H1 (cell line): ENCODE measurements at regions not wholly inside any gene's neighbourhood (a gene's known extent, or its start where the extent isn't known, plus 50 kb on each side); places are given as distances from the start of the nearest gene placed in this dataset.

Experiments
- CTCF ChIA-PET: fragments of 300-600 bp; sonication (Branson Sonifier 250); formaldehyde crosslinking; loops from one replicate; lab custom pipeline; 2021; ENCODE audit not compliant: partially characterized antibody; lab: Charles Lee
- POLR2A ChIA-PET: fragments of 300-600 bp; sonication (Branson Sonifier 250); formaldehyde crosslinking; loops from one replicate; lab custom pipeline; 2021; ENCODE audit warnings: inconsistent platforms; ENCODE audit not compliant: partially characterized antibody; lab: Charles Lee
- DNase-seq, 2 experiments: peaks; one replicate each; pipeline versions ENCODE4 v3.0.0 to v3.0.0-alpha.2; 2010 to 2022; ENCODE audit warnings: low spot score in 2 of 2, low read depth in 1 of 2, mixed read lengths in 1 of 2
- FAIRE-seq: peaks from 2 replicates; lab custom pipeline; 2011; peaks lifted over from hg19 to GRCh38; lab: Jason Lieb, UNC
- H2AFZ ChIP-seq: 2 replicates; pipeline ENCODE4 v1.8.1; 2012; ENCODE audit warnings: low read length, inconsistent platforms
- H2AK5ac ChIP-seq: 2 replicates; pipeline ENCODE4 v1.6.1; 2013; ENCODE audit warnings: low read depth, low read length
- H2BK120ac ChIP-seq: replicated peaks from 2 replicates; pipeline ENCODE3; 2013; ENCODE audit warnings: low read depth, low read length, inconsistent platforms
- H2BK12ac ChIP-seq: 2 replicates; pipeline ENCODE4 v1.6.1; 2013; ENCODE audit warnings: low read depth, low read length
- H2BK15ac ChIP-seq: 2 replicates; pipeline ENCODE4 v1.6.1; 2013; ENCODE audit warnings: low read length
- H2BK20ac ChIP-seq: 2 replicates; pipeline ENCODE4 v1.6.1; 2013; ENCODE audit warnings: low read length
- H2BK5ac ChIP-seq: 2 replicates; pipeline ENCODE4 v1.6.1; 2013; ENCODE audit warnings: low read depth, low read length
- H3K14ac ChIP-seq: 2 replicates; pipeline ENCODE4 v1.6.1; 2013; ENCODE audit warnings: inconsistent platforms; ENCODE audit not compliant: insufficient read length
- H3K18ac ChIP-seq: 2 replicates; pipeline ENCODE4 v1.6.1; 2013; ENCODE audit warnings: low read length; ENCODE audit errors: extremely low read depth
- H3K23ac ChIP-seq: 2 replicates; pipeline ENCODE4 v1.6.1; 2013; ENCODE audit warnings: inconsistent platforms; ENCODE audit not compliant: insufficient read length
- H3K23me2 ChIP-seq: 2 replicates; pipeline ENCODE4 v1.6.1; 2013; ENCODE audit warnings: low read depth, low read length
- H3K27ac ChIP-seq: 2 replicates; pipeline ENCODE4 v1.6.1; 2011; ENCODE audit warnings: low read depth, low read length, inconsistent platforms
- H3K27me3 ChIP-seq, 4 experiments: replicated peaks in 1 of 4; 1 replicate in 1 of 4; 2 replicates in 3 of 4; pipeline versions ENCODE4 v1.6.1 to v1.8.1; 2011 to 2013; ENCODE audit warnings: low read length in 3 of 4, mild to moderate bottlenecking in 3 of 4, inconsistent platforms in 2 of 4, mixed read lengths in 2 of 4, moderate library complexity in 1 of 4; ENCODE audit not compliant: control insufficient read depth in 3 of 4, insufficient read depth in 3 of 4; ENCODE audit errors: extremely low read depth in 1 of 4
- H3K36me3 ChIP-seq, 4 experiments: 2 replicates each; pipeline versions ENCODE4 v1.6.1 to v1.8.1; 2011 to 2013; ENCODE audit warnings: mild to moderate bottlenecking in 4 of 4, low read length in 3 of 4, moderate library complexity in 2 of 4, control low read depth in 1 of 4, inconsistent platforms in 1 of 4; ENCODE audit not compliant: insufficient read depth in 4 of 4, control insufficient read depth in 2 of 4
- H3K4ac ChIP-seq: replicated peaks from 2 replicates; pipeline ENCODE3; 2013; ENCODE audit warnings: low read length, low read depth, mixed read lengths, inconsistent platforms; ENCODE audit not compliant: insufficient read length
- H3K4me1 ChIP-seq, 4 experiments: replicated peaks in 1 of 4; 1 replicate in 1 of 4; 2 replicates in 3 of 4; pipeline versions ENCODE4 v1.6.1 to v1.8.1; 2011 to 2013; ENCODE audit warnings: low read length in 3 of 4, inconsistent platforms in 2 of 4, mixed read lengths in 1 of 4; ENCODE audit not compliant: insufficient read depth in 4 of 4, control insufficient read depth in 3 of 4
- H3K4me2 ChIP-seq, 2 experiments: 2 replicates each; pipeline versions ENCODE4 v1.6.1 to v1.8.1; 2011 to 2013; ENCODE audit warnings: low read depth in 2 of 2, low read length in 2 of 2, control low read depth in 1 of 2, inconsistent platforms in 1 of 2, mild to moderate bottlenecking in 1 of 2; ENCODE audit not compliant: insufficient read depth in 1 of 2
- H3K4me3 ChIP-seq, 4 experiments: fragments of 200-600, 300-600 bp in 1 of 4; sonication (generic), shearing (Covaris generic), sonication (Bioruptor Twin) in 1 of 4; 2 replicates each; pipeline versions ENCODE4 v1.5.1 to v1.8.1; 2011 to 2016; ENCODE audit warnings: low read length in 4 of 4, low read depth in 3 of 4, control low read depth in 2 of 4, inconsistent platforms in 2 of 4, mild to moderate bottlenecking in 2 of 4, mixed read lengths in 1 of 4, moderate library complexity in 1 of 4; ENCODE audit not compliant: insufficient read depth in 2 of 4; ENCODE audit errors: extremely low read depth in 1 of 4
- H3K56ac ChIP-seq: replicated peaks from 2 replicates; pipeline ENCODE3; 2013; ENCODE audit warnings: low read depth, mild to moderate bottlenecking, mixed read lengths, low read length, inconsistent platforms; ENCODE audit not compliant: insufficient read length
- H3K79me1 ChIP-seq: 2 replicates; pipeline ENCODE4 v1.6.1; 2013; ENCODE audit warnings: low read depth, low read length, control low read depth
- H3K79me2 ChIP-seq, 2 experiments: 2 replicates each; pipeline versions ENCODE4 v1.6.1 to v1.8.1; 2012 to 2013; ENCODE audit warnings: low read length in 2 of 2, mild to moderate bottlenecking in 2 of 2, inconsistent platforms in 1 of 2; ENCODE audit not compliant: insufficient read depth in 2 of 2, control insufficient read depth in 1 of 2
- H3K9ac ChIP-seq, 4 experiments: replicated peaks in 1 of 4; 1 replicate in 1 of 4; 2 replicates in 3 of 4; pipeline versions ENCODE4 v1.6.1 to v1.8.1; 2011 to 2013; ENCODE audit warnings: low read depth in 3 of 4, low read length in 3 of 4, control low read depth in 2 of 4, mild to moderate bottlenecking in 2 of 4, moderate library complexity in 2 of 4, inconsistent platforms in 1 of 4; ENCODE audit errors: extremely low read depth in 1 of 4
- H3K9me3 ChIP-seq, 2 experiments: 2 replicates each; pipeline versions ENCODE4 v1.6.1 to v1.8.1; 2012 to 2013; ENCODE audit warnings: mild to moderate bottlenecking in 2 of 2, moderate library complexity in 2 of 2, control low read depth in 1 of 2, inconsistent platforms in 1 of 2, low read depth in 1 of 2, low read length in 1 of 2, mixed read lengths in 1 of 2; ENCODE audit not compliant: insufficient read depth in 2 of 2
- H4K20me1 ChIP-seq, 2 experiments: replicated peaks in 1 of 2; 2 replicates each; pipeline versions ENCODE3 to v1.8.1; 2011 to 2013; ENCODE audit warnings: inconsistent platforms in 2 of 2, low read length in 2 of 2, mild to moderate bottlenecking in 1 of 2; ENCODE audit not compliant: insufficient read depth in 2 of 2, control insufficient read depth in 1 of 2
- H4K5ac ChIP-seq: 2 replicates; pipeline ENCODE4 v1.6.1; 2013; ENCODE audit warnings: low read length, low read depth, mixed read lengths, inconsistent platforms; ENCODE audit not compliant: insufficient read length
- H4K8ac ChIP-seq: 2 replicates; pipeline ENCODE4 v1.8.0; 2013; ENCODE audit warnings: mild to moderate bottlenecking, moderate library complexity, low read length, inconsistent platforms; ENCODE audit not compliant: insufficient read depth; ENCODE audit errors: extremely low read depth
- H4K91ac ChIP-seq: replicated peaks from 2 replicates; pipeline ENCODE3; 2013; ENCODE audit warnings: low read length, mixed read lengths, inconsistent platforms; ENCODE audit not compliant: insufficient read length
- CTBP2 ChIP-seq: IDR thresholded peaks from 2 replicates; pipeline ENCODE4 v1.7.0; 2011; ENCODE audit warnings: borderline replicate concordance, mild to moderate bottlenecking, moderate library complexity, mixed read lengths, low read length; ENCODE audit not compliant: insufficient read depth, insufficient read length
- NANOG ChIP-seq: IDR thresholded peaks from 2 replicates; pipeline ENCODE4 v1.6.1; 2011; ENCODE audit warnings: low read length, low read depth, mild to moderate bottlenecking, inconsistent platforms; ENCODE audit not compliant: insufficient read depth, poor library complexity, severe bottlenecking
- NRF1 ChIP-seq: IDR thresholded peaks from 2 replicates; pipeline ENCODE4 v1.6.1; 2011; ENCODE audit warnings: mild to moderate bottlenecking, low read depth, low read length, improper control_type of control experiment
- RAD21 ChIP-seq, 2 experiments: IDR thresholded peaks in 1 of 2; conservative IDR thresholded peaks in 1 of 2; 2 replicates each; pipeline ENCODE4 v1.6.1; 2011; ENCODE audit warnings: low read depth in 2 of 2, low read length in 2 of 2, improper control_type of control experiment in 1 of 2, inconsistent platforms in 1 of 2, mild to moderate bottlenecking in 1 of 2, moderate library complexity in 1 of 2
- SIRT6 ChIP-seq: IDR thresholded peaks from one replicate; pipeline ENCODE4 v1.7.1; 2012; ENCODE audit warnings: low read length, inconsistent platforms
- SIX5 ChIP-seq: IDR thresholded peaks from 2 replicates; pipeline ENCODE4 v1.6.1; 2011; ENCODE audit warnings: mild to moderate bottlenecking, low read depth, low read length
- TBP ChIP-seq: IDR thresholded peaks from 2 replicates; pipeline ENCODE4 v1.6.1; 2011; ENCODE audit warnings: low read depth, low read length, improper control_type of control experiment
- WGBS, 2 experiments: shearing (Covaris generic) in 1 of 2; methylation state at CpG; one replicate each; pipeline versions ENCODE4 v1.1.6 to v1.1.7; 2013 to 2015; ENCODE audit warnings: low lambda C conversion rate in 2 of 2, mixed read lengths in 2 of 2, inconsistent platforms in 1 of 2, low coverage in 1 of 2, missing lambda C conversion rate in 1 of 2; ENCODE audit not compliant: insufficient replicate concordance in 2 of 2, insufficient coverage in 1 of 2, insufficient read length in 1 of 2; ENCODE audit errors: extremely low coverage in 1 of 2, missing lambda C conversion rate in 1 of 2; 5-methylcytosine and 5-hydroxymethylcytosine counted together
- TF ChIP-seq, protein P1 (sequence below): IDR thresholded peaks from 2 replicates; pipeline ENCODE4 v1.6.1; 2011; ENCODE audit warnings: low read length, improper control_type of control experiment
- TF ChIP-seq, protein P2 (sequence below): IDR thresholded peaks from 2 replicates; pipeline ENCODE4 v1.6.1; 2011; ENCODE audit warnings: low read depth, mild to moderate bottlenecking, low read length; ENCODE audit not compliant: insufficient read depth

DNA sequence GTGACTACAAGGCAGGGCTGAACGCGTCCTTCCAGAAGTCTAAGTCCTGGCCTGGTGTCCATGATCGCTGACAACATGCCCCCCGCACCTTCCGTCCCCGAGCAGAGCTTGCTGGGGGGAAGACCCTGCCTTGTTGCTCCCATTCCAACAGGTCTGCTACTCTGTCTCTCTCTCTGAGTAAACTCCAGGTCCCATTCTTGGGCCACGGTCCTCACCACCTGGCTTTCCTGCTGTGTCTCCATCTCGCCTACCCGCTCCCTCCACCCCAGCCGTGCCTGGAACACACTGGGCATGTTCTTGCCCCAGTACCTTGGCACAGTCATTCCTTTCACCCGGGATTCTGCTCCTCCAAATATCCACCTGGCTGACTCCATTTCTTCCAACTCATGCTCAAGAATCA, 162.3 kb downstream of the BMP7 start:
- no peak overlapping the region for H4K5ac ChIP-seq
- 0 out of 2 replicates have a peak overlapping the region, but pooled peaks have one; percentile 24 for H2AK5ac ChIP-seq
- no peak overlapping the region for H2BK20ac ChIP-seq
- DNase-seq (no peak), FAIRE-seq (no peak)
- no peak overlapping the region for H3K23ac ChIP-seq
- no peak overlapping the region for H2BK12ac ChIP-seq
- no peaks in the 10 kb centered on the region for H4K20me1 ChIP-seq
- H3K36me3 ChIP-seq: no peaks in the 10 kb centered on the region
- H3K4me2 ChIP-seq: no peak overlapping the region
- H3K14ac ChIP-seq: no peak overlapping the region
- no peaks in the 10 kb centered on the region for H3K4me1 ChIP-seq
- H3K4ac ChIP-seq: no peak overlapping the region
- H3K23me2 ChIP-seq: no peaks in the 10 kb centered on the region
- no peaks in the 10 kb centered on the region for H3K79me1 ChIP-seq
- ChIA-PET POLR2A (no interaction called here), CTCF (interaction anchor here (0.9 to 4.0 kb wide), 8 partner anchors 9 to 228 kb away, joined by 3 to 17 read pairs (median 4); partner anchors contain the start of gene SPO11)
- no peak overlapping the region for H2BK5ac ChIP-seq
- H3K79me2 ChIP-seq: no peaks in the 10 kb centered on the region
- H2BK15ac ChIP-seq: no peak overlapping the region
- H3K4me3 ChIP-seq: no peak overlapping the region
- no peaks in the 10 kb centered on the region for H3K9me3 ChIP-seq
- no peak overlapping the region for H3K18ac ChIP-seq
- H3K27ac ChIP-seq: no peak overlapping the region
- no peak overlapping the region for H2AFZ ChIP-seq
- 88% methylated on average over 11 of the region's 11 CpGs; no CpG with 5 or more reads in 1 of the 2 experiments for WGBS, 2 experiments
- no peak overlapping the region for H3K9ac ChIP-seq
- no peak overlapping the region for H4K91ac ChIP-seq
- no peak overlapping the region for H4K8ac ChIP-seq
- H2BK120ac ChIP-seq: no peak overlapping the region
- no peak overlapping the region for H3K56ac ChIP-seq
- H3K27me3 ChIP-seq: no peaks in the 10 kb centered on the region
- TF ChIP-seq SIRT6: no peak
- TF ChIP-seq, protein P1, sequence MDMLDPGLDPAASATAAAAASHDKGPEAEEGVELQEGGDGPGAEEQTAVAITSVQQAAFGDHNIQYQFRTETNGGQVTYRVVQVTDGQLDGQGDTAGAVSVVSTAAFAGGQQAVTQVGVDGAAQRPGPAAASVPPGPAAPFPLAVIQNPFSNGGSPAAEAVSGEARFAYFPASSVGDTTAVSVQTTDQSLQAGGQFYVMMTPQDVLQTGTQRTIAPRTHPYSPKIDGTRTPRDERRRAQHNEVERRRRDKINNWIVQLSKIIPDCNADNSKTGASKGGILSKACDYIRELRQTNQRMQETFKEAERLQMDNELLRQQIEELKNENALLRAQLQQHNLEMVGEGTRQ: no peak
- TF ChIP-seq SIX5: no peak
- TF ChIP-seq, protein P2, sequence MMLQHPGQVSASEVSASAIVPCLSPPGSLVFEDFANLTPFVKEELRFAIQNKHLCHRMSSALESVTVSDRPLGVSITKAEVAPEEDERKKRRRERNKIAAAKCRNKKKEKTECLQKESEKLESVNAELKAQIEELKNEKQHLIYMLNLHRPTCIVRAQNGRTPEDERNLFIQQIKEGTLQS: no peak
- TF ChIP-seq TBP: no peak
- no peak for TF ChIP-seq NRF1
- no peak for TF ChIP-seq NANOG
- no peak for TF ChIP-seq RAD21 (IDR thresholded peaks at IDR 0.05 in 1 of 2, conservative IDR thresholded peaks at IDR 0.05 in 1 of 2; ENCODE audit: low read depth in 2 of 2, low read length in 2 of 2)
- no peak for TF ChIP-seq CTBP2
